Stomach (tissue), 4 donors: ENCODE measurements at regions not wholly inside any gene's neighbourhood (a gene's known extent, or its start where the extent isn't known, plus 50 kb on each side); places are given as distances from the start of the nearest gene placed in this dataset.

ENCODE experiments used
- POLR2A ChIP-seq, 4 donors: fragments of 450-650 bp; IDR thresholded peaks; one replicate each; pipeline ENCODE4 v1.6.1; 2016; ENCODE audit warnings: antibody characterized with exemption in 4 of 4, control low read depth in 2 of 4, mild to moderate bottlenecking in 1 of 4, moderate library complexity in 1 of 4
- TF ChIP-seq, protein P1 (sequence below), 7 experiments: fragments of 450-650 bp in 4 of 7; fragments of 200-600 bp in 3 of 7; sonication (generic) in 3 of 7; IDR thresholded peaks; one replicate each; pipeline ENCODE4 v1.5.1; 2016 to 2019; ENCODE audit warnings: antibody characterized with exemption in 7 of 7, control low read depth in 2 of 7, mild to moderate bottlenecking in 1 of 7

DNA sequence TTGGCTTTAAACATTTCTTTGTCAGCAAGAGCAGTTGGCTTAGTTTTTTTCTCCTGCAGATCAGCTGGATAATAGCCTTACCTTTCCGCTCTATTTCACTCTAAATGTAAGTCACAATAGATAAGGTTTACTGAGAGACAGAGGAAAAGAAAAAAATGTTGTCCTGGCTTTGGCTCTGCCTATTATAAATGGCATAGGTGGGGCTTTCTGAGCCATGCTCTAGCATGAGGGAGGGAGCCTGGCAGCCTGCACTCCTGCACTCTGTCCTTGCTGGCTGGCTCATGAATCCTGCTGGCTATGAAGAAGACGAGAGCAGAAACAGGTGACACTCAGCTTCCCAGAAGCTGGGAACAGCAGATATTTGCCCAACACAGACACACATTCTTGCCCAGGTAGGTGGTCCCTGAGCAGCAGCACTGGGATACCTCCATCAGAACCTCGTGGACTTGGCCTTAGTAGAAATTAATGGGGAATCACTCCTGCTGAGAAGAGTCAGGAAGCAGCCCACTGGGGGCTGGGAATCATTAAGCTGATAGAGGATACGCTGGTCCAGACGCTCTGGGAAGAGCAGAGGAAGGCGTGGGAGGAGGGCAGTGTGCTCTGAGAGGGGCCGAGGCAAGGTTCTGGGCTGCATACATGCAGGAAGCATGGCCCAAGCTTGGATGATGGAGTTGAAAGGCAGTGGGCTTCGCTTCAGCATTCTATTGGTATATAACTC, 514.4 kb upstream of the HS6ST1 start:
- TF ChIP-seq, protein P1, sequence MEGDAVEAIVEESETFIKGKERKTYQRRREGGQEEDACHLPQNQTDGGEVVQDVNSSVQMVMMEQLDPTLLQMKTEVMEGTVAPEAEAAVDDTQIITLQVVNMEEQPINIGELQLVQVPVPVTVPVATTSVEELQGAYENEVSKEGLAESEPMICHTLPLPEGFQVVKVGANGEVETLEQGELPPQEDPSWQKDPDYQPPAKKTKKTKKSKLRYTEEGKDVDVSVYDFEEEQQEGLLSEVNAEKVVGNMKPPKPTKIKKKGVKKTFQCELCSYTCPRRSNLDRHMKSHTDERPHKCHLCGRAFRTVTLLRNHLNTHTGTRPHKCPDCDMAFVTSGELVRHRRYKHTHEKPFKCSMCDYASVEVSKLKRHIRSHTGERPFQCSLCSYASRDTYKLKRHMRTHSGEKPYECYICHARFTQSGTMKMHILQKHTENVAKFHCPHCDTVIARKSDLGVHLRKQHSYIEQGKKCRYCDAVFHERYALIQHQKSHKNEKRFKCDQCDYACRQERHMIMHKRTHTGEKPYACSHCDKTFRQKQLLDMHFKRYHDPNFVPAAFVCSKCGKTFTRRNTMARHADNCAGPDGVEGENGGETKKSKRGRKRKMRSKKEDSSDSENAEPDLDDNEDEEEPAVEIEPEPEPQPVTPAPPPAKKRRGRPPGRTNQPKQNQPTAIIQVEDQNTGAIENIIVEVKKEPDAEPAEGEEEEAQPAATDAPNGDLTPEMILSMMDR (IDR thresholded peaks at IDR 0.05), result no peak
- TF ChIP-seq POLR2A (IDR thresholded peaks at IDR 0.05), result no peak
